ENCODE measurements at regions not wholly inside any gene's neighbourhood (a gene's known extent, or its start where the extent isn't known, plus 50 kb on each side); places are given as distances from the start of the nearest gene placed in this dataset.

DNA sequence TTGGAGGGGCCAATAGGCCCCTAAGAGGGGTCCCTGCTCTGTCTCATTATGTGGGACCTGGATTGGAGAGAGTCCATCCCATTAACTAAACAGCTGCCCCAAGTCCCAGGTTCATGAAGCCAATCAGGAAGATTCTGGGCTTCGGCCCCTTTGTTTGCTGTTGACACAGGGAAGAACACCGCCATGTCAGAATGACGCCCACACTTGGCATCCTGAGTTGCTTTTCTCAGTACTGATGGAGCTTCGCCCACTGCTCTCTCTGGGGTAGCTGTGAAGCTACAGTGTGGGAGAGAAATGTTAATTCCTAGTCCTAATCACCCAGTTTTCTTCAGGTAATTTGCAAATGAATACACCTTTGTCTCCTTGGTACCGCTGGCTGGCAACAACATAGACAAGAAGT is 264.7 kb downstream of the GLRX3 start:
- Histone ChIP-seq H3K27me3 (ENCODE audit: control insufficient read depth in 3 of 3, insufficient read depth in 3 of 3, low read length in 2 of 3) (no peaks in the 10 kb centered on the region), H3K36me3 (ENCODE audit: control insufficient read depth in 4 of 4, insufficient read depth in 4 of 4, low read length in 4 of 4) (no peaks in the 10 kb centered on the region), H3K9ac (ENCODE audit: insufficient read depth in 1 of 2, low read length in 2 of 2) (no peak overlapping the region), H3K4me1 (ENCODE audit: control insufficient read depth in 5 of 5, insufficient read depth in 5 of 5, low read length in 5 of 5) (no peaks in the 10 kb centered on the region), H3K27ac (ENCODE audit: low read depth in 1 of 2, low read length in 1 of 2) (no peak overlapping the region), H3K9me3 (ENCODE audit: control insufficient read depth in 4 of 4, insufficient read depth in 3 of 4, low read length in 3 of 4) (peaks cover 0 to 18% (median 4%) of the 10 kb centered on the region in 4 donors), H3K4me3 (no peak overlapping the region)
- DNase-seq (no peak), ATAC-seq (ENCODE audit: insufficient read depth, low FRiP score) (no peak)
- TF ChIP-seq, protein P1, sequence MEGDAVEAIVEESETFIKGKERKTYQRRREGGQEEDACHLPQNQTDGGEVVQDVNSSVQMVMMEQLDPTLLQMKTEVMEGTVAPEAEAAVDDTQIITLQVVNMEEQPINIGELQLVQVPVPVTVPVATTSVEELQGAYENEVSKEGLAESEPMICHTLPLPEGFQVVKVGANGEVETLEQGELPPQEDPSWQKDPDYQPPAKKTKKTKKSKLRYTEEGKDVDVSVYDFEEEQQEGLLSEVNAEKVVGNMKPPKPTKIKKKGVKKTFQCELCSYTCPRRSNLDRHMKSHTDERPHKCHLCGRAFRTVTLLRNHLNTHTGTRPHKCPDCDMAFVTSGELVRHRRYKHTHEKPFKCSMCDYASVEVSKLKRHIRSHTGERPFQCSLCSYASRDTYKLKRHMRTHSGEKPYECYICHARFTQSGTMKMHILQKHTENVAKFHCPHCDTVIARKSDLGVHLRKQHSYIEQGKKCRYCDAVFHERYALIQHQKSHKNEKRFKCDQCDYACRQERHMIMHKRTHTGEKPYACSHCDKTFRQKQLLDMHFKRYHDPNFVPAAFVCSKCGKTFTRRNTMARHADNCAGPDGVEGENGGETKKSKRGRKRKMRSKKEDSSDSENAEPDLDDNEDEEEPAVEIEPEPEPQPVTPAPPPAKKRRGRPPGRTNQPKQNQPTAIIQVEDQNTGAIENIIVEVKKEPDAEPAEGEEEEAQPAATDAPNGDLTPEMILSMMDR (IDR thresholded peaks at IDR 0.05; ENCODE audit: control extremely low read depth, extremely low read depth), result no peak
- WGBS, 2 donors, result 81 to 83% methylated on average over 5 of the region's 5 CpGs

DNA sequence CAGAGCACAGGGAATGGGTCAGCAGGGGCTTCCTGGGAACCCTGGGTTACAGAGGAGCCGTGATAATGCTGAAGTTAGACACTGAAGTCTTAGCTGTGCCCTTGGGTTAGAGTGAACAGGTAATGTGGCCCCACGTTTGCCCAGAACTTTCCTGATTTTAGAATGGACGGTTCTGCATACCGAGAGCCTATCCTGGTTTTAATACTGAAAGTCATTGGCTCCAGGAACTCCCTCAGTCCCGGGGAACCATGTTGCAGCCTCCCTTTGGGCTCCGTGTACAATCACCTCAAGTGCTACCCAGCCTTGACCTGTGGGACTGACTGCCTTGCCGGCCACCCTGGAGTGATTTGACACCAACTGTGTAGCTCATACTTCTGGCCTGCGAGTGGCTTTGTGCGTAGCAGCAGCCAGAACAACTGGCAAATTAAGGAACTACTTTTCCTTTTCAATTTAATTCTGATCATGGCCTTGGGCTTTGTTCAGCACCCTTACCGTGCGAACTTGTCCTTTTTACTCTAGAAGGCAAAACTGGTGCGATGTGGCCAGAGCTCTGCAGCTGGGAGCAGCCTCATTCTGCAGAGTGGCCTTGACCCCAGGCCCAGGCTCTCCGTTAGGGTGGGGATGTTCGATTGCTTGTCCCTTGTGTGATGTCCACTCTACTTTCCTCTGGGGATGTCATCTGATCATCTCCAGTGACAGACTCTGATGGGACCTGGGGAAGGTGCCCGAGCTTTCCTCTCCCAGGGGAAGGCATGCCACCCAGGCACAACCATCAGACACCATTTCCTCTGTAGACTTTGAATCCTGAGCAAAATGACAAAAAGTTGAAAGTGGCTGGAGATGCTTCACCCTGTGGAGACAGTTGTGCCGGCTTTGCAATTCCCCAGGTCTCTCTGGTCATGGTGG is 265.9 kb downstream of the GLRX3 start:
- DNase-seq, result no peak
- TF ChIP-seq, protein P1 (IDR thresholded peaks at IDR 0.05; ENCODE audit: control extremely low read depth, extremely low read depth), result no peak
- Histone ChIP-seq H3K4me3 (no peak overlapping the region), H3K9me3 (ENCODE audit: control insufficient read depth in 4 of 4, insufficient read depth in 3 of 4, low read length in 3 of 4) (peaks cover 0 to 13% (median 0%) of the 10 kb centered on the region in 4 donors), H3K27me3 (ENCODE audit: control insufficient read depth in 3 of 3, insufficient read depth in 3 of 3, low read length in 2 of 3) (no peaks in the 10 kb centered on the region), H3K27ac (ENCODE audit: low read depth in 1 of 2, low read length in 1 of 2) (no peak overlapping the region), H3K36me3 (ENCODE audit: control insufficient read depth in 4 of 4, insufficient read depth in 4 of 4, low read length in 4 of 4) (no peaks in the 10 kb centered on the region), H3K9ac (ENCODE audit: insufficient read depth in 1 of 2, low read length in 2 of 2) (no peak overlapping the region), H3K4me1 (ENCODE audit: control insufficient read depth in 5 of 5, insufficient read depth in 5 of 5, low read length in 5 of 5) (no peaks in the 10 kb centered on the region)
- no peak for ATAC-seq (ENCODE audit: insufficient read depth, low FRiP score)
- 86 to 90% methylated on average over 16 of the region's 16 CpGs for WGBS, 2 donors

DNA sequence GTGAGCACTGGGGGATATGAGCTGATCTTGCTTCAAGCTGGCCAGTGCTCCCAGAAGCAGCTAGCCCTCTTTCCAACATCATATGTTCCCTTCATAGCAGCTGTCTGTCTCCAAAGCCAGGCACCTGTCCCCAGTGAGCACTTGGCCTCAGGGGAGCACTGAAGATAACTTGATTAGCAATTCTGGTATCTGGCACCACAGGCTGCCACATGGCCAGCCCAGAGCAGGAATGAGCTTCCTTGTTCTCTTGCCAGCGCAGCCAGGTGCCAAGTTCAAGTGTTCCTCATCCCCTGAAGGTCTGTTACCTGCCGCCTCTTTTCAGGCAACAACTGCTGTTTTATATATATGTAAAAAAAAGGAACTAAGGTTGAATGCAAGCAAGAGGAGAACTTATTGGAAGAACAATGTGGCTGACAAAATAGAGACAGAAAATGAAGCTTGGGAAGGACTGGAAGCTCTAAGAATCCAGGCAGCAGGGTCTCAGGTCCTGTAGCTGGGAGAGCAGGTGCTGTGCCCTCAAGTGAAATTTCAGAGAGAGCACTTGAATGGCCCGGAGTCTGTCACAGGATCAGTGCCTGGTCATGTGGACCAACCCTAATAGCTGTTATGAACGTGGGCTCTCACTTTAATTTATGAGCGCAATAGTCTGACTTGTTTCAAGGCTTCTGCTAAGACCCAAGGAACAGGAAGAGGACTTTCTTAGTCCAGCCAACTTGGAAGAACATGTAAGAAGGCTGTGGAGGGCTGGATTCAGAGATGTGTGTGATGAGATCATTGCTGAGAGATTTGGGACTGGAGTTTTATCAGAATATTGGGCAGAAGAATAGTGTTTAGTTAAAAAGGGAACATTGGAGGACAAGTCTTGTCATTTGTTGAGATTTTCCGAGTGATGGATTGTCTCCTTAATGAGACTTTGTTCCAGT is 267.2 kb downstream of the GLRX3 start:
- Histone ChIP-seq H3K36me3 (ENCODE audit: control insufficient read depth in 4 of 4, insufficient read depth in 4 of 4, low read length in 4 of 4) (no peaks in the 10 kb centered on the region), H3K4me3 (no peak overlapping the region), H3K4me1 (ENCODE audit: control insufficient read depth in 5 of 5, insufficient read depth in 5 of 5, low read length in 5 of 5) (no peaks in the 10 kb centered on the region), H3K27ac (ENCODE audit: low read depth in 1 of 2, low read length in 1 of 2) (no peak overlapping the region), H3K9me3 (ENCODE audit: control insufficient read depth in 4 of 4, insufficient read depth in 3 of 4, low read length in 3 of 4) (peaks cover 0 to 10% (median 0%) of the 10 kb centered on the region in 4 donors), H3K27me3 (ENCODE audit: control insufficient read depth in 3 of 3, insufficient read depth in 3 of 3, low read length in 2 of 3) (no peaks in the 10 kb centered on the region), H3K9ac (ENCODE audit: insufficient read depth in 1 of 2, low read length in 2 of 2) (no peak overlapping the region)
- no peak for DNase-seq
- 59 to 65% methylated on average over 6 of the region's 6 CpGs for WGBS, 2 donors
- ATAC-seq (ENCODE audit: insufficient read depth, low FRiP score), result no peak
- TF ChIP-seq, protein P1 (IDR thresholded peaks at IDR 0.05; ENCODE audit: control extremely low read depth, extremely low read depth), result no peak
